ENCODE measurements at regions not wholly inside any gene's neighbourhood (a gene's known extent, or its start where the extent isn't known, plus 50 kb on each side); places are given as distances from the start of the nearest gene placed in this dataset.
"Not testable (repeated sequence)": the region's sequence is repeated elsewhere in the genome, so short reads cannot be mapped to it uniquely, and the experiment has no call there.

GRCh38 chr21:19123053-19123452, 719.5 kb upstream of the TMPRSS15 start:
- no peak for DNase-seq

DNA sequence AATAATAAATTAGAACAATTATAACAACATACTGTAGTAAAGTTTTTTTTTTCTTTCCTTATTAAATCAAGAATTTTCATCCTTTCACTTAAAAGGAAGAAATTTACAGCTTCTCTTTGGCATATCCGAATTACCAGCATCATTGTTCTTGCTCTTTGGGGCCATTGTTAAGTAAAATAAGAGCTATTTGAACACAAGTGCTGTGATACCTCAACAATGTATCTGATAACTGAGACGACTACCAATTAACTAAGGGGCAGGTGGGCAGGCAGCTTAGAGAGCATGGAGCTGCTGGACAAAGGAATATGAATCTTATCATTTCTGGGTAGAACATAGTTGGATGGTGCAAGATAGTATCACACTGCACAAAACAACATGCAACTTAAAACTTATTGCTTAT, 719.9 kb upstream of the TMPRSS15 start:
- no peak for DNase-seq

- DNase-seq, result no peak
Observed at GRCh38 chr21:19124691-19125090, 721.1 kb upstream of the TMPRSS15 start.

- no peak for DNase-seq
Observed at GRCh38 chr21:19130379-19131028, 726.9 kb upstream of the TMPRSS15 start.

- no peak for DNase-seq
Observed at GRCh38 chr21:19141511-19141910, 737.9 kb upstream of the TMPRSS15 start.

- no peak for DNase-seq
Observed at GRCh38 chr21:19145682-19146293, 742.2 kb upstream of the TMPRSS15 start.

DNA sequence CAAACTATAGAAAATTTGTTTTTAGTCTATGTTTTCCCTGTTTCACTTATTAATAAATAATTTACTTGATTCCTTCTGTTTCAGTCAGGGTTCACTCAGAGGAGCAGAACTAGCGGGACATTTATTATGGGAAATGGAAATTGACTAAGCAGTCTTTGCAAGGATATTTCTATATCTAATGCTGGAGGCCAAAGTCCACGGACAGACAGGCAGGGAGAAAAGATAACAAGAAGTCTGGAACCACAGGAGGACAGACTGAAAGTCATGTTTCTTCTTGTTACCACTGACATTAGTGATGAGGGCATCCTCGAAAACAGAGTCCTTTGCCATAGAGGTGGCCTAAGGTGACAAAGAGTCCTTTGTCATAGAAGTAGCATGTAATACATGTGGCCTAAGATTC, 744.5 kb upstream of the TMPRSS15 start:
- no peak for DNase-seq

- DNase-seq, result no peak
Observed at GRCh38 chr21:19171585-19171984, 768.0 kb upstream of the TMPRSS15 start.

DNA sequence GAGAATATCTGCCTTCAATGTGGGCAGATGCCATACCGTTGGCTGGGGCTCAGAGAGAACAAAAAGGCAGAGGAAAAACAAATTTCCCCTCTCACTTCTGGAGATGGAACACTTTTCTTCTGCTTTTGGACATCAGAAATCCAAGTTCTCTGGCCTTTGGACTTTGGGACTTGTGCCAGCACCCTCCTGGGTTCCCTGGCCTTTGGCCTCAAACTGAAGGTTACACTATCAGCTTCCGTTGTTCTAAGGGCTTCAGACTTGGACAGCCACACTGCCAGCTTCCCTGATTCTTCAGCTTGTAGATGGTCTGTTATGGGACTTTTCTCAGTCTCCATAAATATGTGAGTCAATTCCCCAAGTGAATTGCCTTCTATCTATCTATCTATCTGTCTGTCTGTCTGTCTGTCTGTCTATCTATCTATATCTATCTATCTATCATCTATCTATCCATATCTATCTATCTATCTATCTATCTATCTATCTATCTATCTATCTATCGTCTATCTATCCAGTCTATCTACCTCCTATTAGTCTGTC, 778.1 kb upstream of the TMPRSS15 start:
- no peak for DNase-seq

GRCh38 chr21:19197950-19198349, 794.4 kb upstream of the TMPRSS15 start:
- no peak for DNase-seq

DNA sequence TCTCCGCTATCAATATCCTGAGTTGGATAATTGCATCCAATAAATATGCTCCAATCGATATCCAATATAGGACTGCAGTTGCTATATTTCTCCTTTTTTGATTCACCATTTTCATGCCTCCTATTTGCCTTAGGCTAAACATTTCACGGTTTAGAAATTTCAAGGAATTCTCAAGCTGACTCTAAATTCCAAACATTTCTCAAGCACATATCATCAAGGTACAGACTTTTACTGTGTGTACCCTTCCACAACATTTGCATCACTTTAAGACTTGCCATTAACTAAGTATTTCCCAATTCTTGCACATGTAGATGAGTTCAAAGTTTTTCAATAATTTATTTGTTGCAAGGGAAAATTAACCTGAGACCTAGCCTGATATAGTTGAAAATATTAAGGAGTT, 795.2 kb upstream of the TMPRSS15 start:
- no peak for DNase-seq

DNA sequence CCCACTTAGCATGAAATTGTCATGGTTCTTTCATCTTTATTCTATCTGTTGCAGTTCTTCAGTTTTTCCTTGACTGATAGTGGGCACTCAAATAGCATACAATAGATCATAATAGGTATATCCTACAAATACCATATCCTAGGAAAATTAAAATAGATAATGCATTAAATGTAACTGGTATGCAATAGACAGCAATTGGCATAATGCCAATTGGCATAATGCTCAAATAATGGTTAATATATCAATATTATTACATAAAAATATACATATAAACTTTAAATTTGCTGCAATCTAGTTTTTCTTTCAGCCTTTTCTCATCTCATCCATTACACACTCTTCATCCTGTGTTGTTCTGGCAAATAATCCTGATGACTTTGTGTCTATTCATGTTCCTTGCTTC, 814.6 kb upstream of the TMPRSS15 start:
- no peak for DNase-seq

- DNase-seq, result no peak
Observed at GRCh38 chr21:19224090-19224489, 820.5 kb upstream of the TMPRSS15 start.

DNA sequence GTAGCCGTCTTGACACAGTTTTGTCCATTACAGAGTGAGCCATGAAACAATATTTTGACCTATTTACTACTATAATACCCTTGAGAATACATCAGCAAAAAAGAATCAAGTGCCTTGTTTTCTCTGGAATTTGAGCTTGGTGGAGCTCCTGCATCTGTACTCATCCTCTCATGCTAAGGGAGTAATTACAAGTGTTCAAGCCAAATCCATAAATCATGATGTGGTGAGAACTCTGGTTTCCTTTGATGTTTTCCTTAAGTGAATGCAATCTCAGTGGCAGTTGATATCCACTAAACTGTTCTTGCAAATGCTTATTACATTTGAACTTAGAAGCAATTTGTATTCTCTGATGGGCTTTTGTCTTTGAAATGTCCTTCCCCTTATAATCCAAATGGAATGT, 824.6 kb upstream of the TMPRSS15 start:
- DNase-seq, result no peak

- not testable (repeated sequence) for DNase-seq
Observed at GRCh38 chr21:19233841-19234240, 830.3 kb upstream of the TMPRSS15 start.

DNA sequence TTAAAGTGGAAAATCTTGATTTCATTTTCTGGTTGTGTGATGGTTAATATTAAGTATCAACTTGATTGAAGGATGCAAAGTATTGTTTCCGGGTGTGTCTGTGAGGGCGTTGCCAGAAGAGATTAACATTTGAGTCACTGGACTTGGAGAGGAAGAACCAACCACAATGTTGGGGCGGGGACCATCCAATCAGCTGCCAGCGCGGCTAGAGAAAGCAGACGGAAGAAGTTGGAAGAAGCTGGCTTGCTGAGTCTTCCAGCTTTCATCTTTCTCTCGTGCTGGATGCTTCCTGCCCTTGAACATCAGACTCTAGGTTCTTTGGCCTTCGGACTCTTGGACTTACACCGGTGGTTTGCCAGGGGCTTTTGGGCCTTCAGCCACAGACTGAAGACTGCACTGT, 832.6 kb upstream of the TMPRSS15 start:
- no peak for DNase-seq

DNA sequence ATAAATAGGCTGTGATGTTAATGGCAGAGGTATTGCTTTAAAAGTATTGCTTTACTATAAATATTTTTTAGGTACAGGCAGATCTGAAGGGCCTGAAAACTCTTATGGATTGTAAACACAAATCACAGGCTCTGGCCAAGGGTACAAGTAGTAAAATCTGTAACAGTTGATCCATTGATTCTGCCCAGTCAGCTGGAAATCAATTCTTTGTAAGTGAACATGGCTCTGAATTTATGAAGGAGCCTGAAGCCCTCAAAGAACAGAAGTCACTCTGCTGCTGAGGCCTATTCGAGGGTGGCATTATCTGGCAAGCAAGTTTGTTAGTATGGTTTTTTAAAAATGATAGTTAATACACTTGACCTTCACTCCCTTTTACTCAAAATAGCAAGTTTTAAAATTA, 834.0 kb upstream of the TMPRSS15 start:
- no peak for DNase-seq

GRCh38 chr21:19239696-19240095, 836.1 kb upstream of the TMPRSS15 start:
- no peak for DNase-seq

DNA sequence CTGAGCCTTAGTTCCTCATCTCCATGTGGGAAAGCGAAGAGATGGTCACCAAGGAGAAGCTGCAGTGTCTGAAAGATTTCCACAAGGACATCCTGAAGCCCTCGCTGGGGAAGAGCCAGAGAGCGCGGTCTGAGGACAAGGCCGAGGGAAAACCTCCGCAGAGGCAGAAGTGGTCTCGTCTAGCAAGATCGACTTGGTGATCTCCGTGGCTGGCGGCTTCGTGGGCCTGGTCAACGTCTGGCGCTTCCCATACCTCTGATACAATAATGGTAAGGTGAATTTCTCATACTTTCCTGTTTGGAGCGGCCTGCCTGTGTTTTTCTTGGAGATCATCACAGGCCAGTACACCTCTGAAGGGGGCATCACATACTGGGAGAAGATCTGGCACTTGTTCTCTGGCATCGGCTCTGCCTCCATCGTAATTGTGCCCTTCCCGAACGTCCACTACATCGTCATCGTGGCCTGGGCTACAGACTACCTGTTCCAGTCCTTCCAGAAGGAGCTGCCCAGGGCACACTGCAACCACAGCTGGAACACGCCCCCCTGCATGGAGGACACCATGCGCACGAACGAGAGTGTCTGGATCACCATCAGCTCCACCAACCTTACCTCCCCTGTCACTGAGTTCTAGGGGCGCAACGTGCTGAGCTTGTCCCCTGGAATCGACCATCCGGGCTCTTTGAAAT, 841.1 kb upstream of the TMPRSS15 start:
- no peak for DNase-seq

DNA sequence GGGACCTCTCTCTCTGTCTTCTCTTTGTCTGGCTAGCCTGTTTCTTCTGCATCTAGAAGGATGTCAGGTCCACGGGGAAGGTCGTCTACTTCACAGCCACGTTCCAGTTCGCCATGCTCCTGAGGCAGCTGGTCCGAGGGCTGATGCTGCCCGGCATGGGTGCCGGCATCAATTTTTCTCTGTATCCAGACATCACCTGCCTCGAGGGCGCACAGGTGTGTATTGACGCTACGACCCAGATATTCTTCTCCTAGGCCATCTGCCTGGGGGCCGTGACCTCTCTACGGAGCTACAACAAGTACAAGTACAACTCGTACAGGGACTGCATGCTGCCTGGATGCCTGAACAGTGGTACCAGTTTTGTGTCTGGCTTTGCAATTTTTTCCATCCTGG, 841.6 kb upstream of the TMPRSS15 start:
- DNase-seq, result no peak

GRCh38 chr21:19246018-19246417, 842.4 kb upstream of the TMPRSS15 start:
- DNase-seq, result no peak

DNA sequence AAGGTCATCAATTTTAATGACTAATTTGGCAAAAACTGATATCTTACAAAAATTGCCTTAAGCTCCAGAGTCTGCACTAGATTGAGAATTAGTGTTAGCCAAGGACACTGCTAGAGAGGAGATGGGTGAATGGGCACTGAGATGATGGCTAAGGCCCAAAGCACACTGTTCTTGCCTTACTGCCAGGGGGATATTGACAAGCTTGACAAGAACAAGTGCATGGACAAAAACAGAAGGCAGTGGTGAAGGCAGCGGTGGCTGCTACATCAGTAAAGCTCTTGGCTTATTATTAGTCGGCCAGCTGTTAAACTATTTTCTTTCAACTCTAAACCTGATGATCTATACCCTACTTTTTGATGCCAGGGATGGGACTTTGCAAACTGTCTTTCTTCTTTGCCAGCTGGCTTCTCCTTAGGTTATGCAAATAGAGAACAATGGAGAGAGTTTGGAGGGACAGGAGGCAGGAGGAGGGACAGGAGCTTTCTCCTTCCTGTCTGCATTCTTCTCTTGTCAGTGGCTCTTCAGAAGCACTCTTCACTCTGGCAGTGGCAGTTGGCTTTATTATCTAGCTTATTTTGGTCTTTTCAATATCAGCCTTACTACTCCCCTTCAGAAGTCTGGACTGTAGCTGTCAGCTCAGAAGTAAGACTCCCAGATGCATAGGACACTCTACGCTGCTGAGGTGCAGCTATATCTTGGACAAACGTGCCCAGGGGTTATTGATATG, 853.5 kb upstream of the TMPRSS15 start:
- no peak for DNase-seq

DNA sequence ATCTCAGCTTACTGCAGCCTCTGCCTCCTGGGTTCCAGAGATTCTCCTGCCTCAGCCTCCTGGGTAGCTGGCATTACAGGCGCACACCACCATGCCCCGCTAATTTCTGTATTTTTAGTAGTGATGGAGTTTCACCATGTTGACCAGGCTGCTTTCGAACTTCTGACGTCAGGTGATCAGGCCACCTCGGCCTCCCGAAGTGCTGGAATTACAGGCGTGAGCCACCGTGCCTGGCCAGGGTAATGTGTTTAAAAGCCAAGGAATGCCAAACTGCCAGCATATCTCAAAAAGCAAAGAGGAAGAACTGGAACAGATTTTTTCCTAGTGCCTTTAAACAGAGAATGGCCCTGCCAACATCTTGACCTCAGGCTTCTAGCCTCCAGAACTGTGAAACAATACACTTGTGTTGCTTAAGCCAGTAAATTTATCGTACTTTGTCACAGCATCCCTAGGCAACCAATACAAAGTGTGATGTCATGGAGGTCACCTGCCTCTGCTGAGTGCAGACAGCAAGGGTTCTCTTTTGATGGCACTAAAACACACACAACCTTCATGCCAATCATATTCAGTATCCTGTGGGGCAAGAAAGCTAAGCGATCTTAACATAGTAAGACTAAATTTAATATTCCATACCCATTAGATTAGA, 858.3 kb upstream of the TMPRSS15 start:
- DNase-seq, result no peak

All from DMS153 (cell line).